ENCODE measurements at regions not wholly inside any gene's neighbourhood (a gene's known extent, or its start where the extent isn't known, plus 50 kb on each side); places are given as distances from the start of the nearest gene placed in this dataset.
"Not testable (repeated sequence)": the region's sequence is repeated elsewhere in the genome, so short reads cannot be mapped to it uniquely, and the experiment has no call there.

- no peaks in the 10 kb centered on the region for H3K27me3 ChIP-seq (ENCODE audit: control insufficient read depth in 4 of 4, insufficient read depth in 4 of 4, low read length in 3 of 4)
- WGBS: 67% methylated on average over 10 of the region's 10 CpGs
- no peak overlapping the region for H3K4me3 ChIP-seq (ENCODE audit: low read depth in 1 of 3, low read length in 3 of 3)
- no peak overlapping the region for H3K9ac ChIP-seq (ENCODE audit: low read depth in 1 of 2, low read length in 2 of 2)
- no peak for TF ChIP-seq JUND (IDR thresholded peaks at IDR 0.05)
- TF ChIP-seq MAX (IDR thresholded peaks at IDR 0.05): no peak
- no peak for TF ChIP-seq FOXA2 (IDR thresholded peaks at IDR 0.05)
- no peak for TF ChIP-seq FOXA1 (IDR thresholded peaks at IDR 0.05)
- no peak for TF ChIP-seq CTCF (IDR thresholded peaks at IDR 0.05; ENCODE audit: low read depth, low read length, missing input control)
- no peak for TF ChIP-seq RXRA (IDR thresholded peaks at IDR 0.05)
- TF ChIP-seq TAF1 (conservative IDR thresholded peaks at IDR 0.05): no peak
- no peak for TF ChIP-seq EGR1 (IDR thresholded peaks at IDR 0.05; ENCODE audit: low read depth in 2 of 2)
- TF ChIP-seq ZBTB33 (IDR thresholded peaks at IDR 0.05): no peak
- no peaks in the 10 kb centered on the region for H3K36me3 ChIP-seq (ENCODE audit: control insufficient read depth in 4 of 4, insufficient read depth in 3 of 4, low read depth in 1 of 4, low read length in 3 of 4)
- no peak for DNase-seq (ENCODE audit: low spot score)
- no peak overlapping the region for H3K27ac ChIP-seq (ENCODE audit: low read depth in 1 of 2, low read length in 2 of 2)
- no peaks in the 10 kb centered on the region for H3K4me1 ChIP-seq (ENCODE audit: control insufficient read depth in 4 of 4, insufficient read depth in 4 of 4, low read length in 3 of 4)
- no peaks in the 10 kb centered on the region for H3K9me3 ChIP-seq (ENCODE audit: control insufficient read depth in 4 of 4, low read length in 3 of 4)
These were observed 100.9 kb upstream of the DPP6 start for GRCh38 chr7:153951316-153951715.

GRCh38 chr7:153954477-153954876, 97.7 kb upstream of the DPP6 start:
- Histone ChIP-seq H3K27me3 (ENCODE audit: control insufficient read depth in 4 of 4, insufficient read depth in 4 of 4, low read length in 3 of 4) (no peaks in the 10 kb centered on the region), H3K9ac (ENCODE audit: low read depth in 1 of 2, low read length in 2 of 2) (no peak overlapping the region), H3K4me3 (ENCODE audit: low read depth in 1 of 3, low read length in 3 of 3) (no peak overlapping the region), H3K4me1 (ENCODE audit: control insufficient read depth in 4 of 4, insufficient read depth in 4 of 4, low read length in 3 of 4) (no peaks in the 10 kb centered on the region), H3K27ac (ENCODE audit: low read depth in 1 of 2, low read length in 2 of 2) (no peak overlapping the region), H3K36me3 (ENCODE audit: control insufficient read depth in 4 of 4, insufficient read depth in 3 of 4, low read depth in 1 of 4, low read length in 3 of 4) (no peaks in the 10 kb centered on the region), H3K9me3 (ENCODE audit: control insufficient read depth in 4 of 4, low read length in 3 of 4) (no peaks in the 10 kb centered on the region)
- no peak for TF ChIP-seq YY1 (IDR thresholded peaks at IDR 0.05)
- TF ChIP-seq RAD21 (IDR thresholded peaks at IDR 0.05): no peak
- TF ChIP-seq SP1 (IDR thresholded peaks at IDR 0.05): no peak
- no peak for TF ChIP-seq JUND (IDR thresholded peaks at IDR 0.05)
- no peak for TF ChIP-seq CTCF (IDR thresholded peaks at IDR 0.05; ENCODE audit: low read depth, low read length, missing input control)
- no peak for TF ChIP-seq FOXA1 (IDR thresholded peaks at IDR 0.05)
- no peak for TF ChIP-seq REST (IDR thresholded peaks at IDR 0.05)
- 78% methylated on average over 4 of the region's 4 CpGs for WGBS
- DNase-seq (ENCODE audit: low spot score): no peak

GRCh38 chr7:153957677-153958076, 94.5 kb upstream of the DPP6 start:
- H3K9ac ChIP-seq (ENCODE audit: low read depth in 1 of 2, low read length in 2 of 2); DNase-seq (ENCODE audit: low spot score); H3K4me3 ChIP-seq (ENCODE audit: low read depth in 1 of 3, low read length in 3 of 3); H3K27ac ChIP-seq (ENCODE audit: low read depth in 1 of 2, low read length in 2 of 2); H3K27me3 ChIP-seq (ENCODE audit: control insufficient read depth in 4 of 4, insufficient read depth in 4 of 4, low read length in 3 of 4); H3K4me1 ChIP-seq (ENCODE audit: control insufficient read depth in 4 of 4, insufficient read depth in 4 of 4, low read length in 3 of 4); H3K36me3 ChIP-seq (ENCODE audit: control insufficient read depth in 4 of 4, insufficient read depth in 3 of 4, low read depth in 1 of 4, low read length in 3 of 4); H3K9me3 ChIP-seq (ENCODE audit: control insufficient read depth in 4 of 4, low read length in 3 of 4): not testable (repeated sequence)
- WGBS: 87% methylated on average over 5 of the region's 5 CpGs

GRCh38 chr7:153958381-153958780, 93.8 kb upstream of the DPP6 start:
- not testable (repeated sequence) for H3K36me3 ChIP-seq (ENCODE audit: control insufficient read depth in 4 of 4, insufficient read depth in 3 of 4, low read depth in 1 of 4, low read length in 3 of 4); H3K4me1 ChIP-seq (ENCODE audit: control insufficient read depth in 4 of 4, insufficient read depth in 4 of 4, low read length in 3 of 4); DNase-seq (ENCODE audit: low spot score); H3K27ac ChIP-seq (ENCODE audit: low read depth in 1 of 2, low read length in 2 of 2); H3K27me3 ChIP-seq (ENCODE audit: control insufficient read depth in 4 of 4, insufficient read depth in 4 of 4, low read length in 3 of 4); H3K9ac ChIP-seq (ENCODE audit: low read depth in 1 of 2, low read length in 2 of 2); H3K4me3 ChIP-seq (ENCODE audit: low read depth in 1 of 3, low read length in 3 of 3); H3K9me3 ChIP-seq (ENCODE audit: control insufficient read depth in 4 of 4, low read length in 3 of 4)
- 71% methylated on average over 6 of the region's 6 CpGs for WGBS

All from liver (tissue), 8 donors.